ENCODE measurements at regions not wholly inside any gene's neighbourhood (a gene's known extent, or its start where the extent isn't known, plus 50 kb on each side); places are given as distances from the start of the nearest gene placed in this dataset.

DNA sequence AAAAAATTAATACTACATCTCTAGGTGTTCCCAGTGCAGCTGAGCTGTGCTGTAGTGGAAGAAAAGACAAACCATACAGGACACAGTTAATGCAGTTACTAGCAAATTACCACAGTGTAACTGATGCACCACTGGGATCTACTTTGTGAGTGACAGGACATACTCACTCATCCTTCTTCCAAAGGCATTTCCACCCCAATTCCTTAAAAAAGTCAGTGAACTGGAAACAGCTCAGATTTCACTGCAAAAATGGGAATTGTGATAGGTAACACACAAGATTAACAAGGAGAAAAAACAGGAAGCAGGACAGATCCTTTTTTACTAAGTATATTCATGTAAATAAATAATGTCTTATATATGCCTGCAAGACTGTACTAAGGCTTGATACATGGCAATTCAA lies 109.6 kb downstream of the DMAC1 start:
- TF ChIP-seq CTCF (IDR thresholded peaks at IDR 0.05; ENCODE audit: low read depth, low read length) (no peak), EZH2phosphoT487 (IDR thresholded peaks at IDR 0.05; ENCODE audit: low read depth) (no peak)

Data from OCI-LY3 (cell line).